MM.1S (cell line): ENCODE measurements at regions not wholly inside any gene's neighbourhood (a gene's known extent, or its start where the extent isn't known, plus 50 kb on each side); places are given as distances from the start of the nearest gene placed in this dataset.

Source experiments
- DNase-seq: peaks from one replicate; pipeline ENCODE4 v3.0.0-alpha.2; 2015
- H2AFZ ChIP-seq: fragments of 300-600 bp; sonication (generic); 2 replicates; pipeline ENCODE4 v1.6.0; 2016; ENCODE audit warnings: antibody characterized with exemption, low read length
- H3F3A ChIP-seq: fragments of 300-600 bp; sonication (generic); 2 replicates; pipeline ENCODE4 v1.6.1; 2016; ENCODE audit warnings: mild to moderate bottlenecking, antibody characterized with exemption, low read length, moderate library complexity, mixed read lengths; ENCODE audit not compliant: insufficient read depth
- H3K27ac ChIP-seq: fragments of 300-600 bp; sonication (generic); 2 replicates; pipeline ENCODE4 v1.5.1; 2016; ENCODE audit warnings: mild to moderate bottlenecking, low read length
- H3K27me3 ChIP-seq: fragments of 300-600 bp; sonication (generic); replicated peaks from 2 replicates; pipeline ENCODE4 v1.6.0; 2016; ENCODE audit warnings: low read length; ENCODE audit not compliant: insufficient read depth
- H3K36me3 ChIP-seq: fragments of 300-600 bp; sonication (generic); replicated peaks from 2 replicates; pipeline ENCODE4 v1.6.1; 2016; ENCODE audit warnings: mild to moderate bottlenecking, low read length, mixed read lengths; ENCODE audit not compliant: insufficient read depth
- H3K4me1 ChIP-seq: fragments of 300-600 bp; sonication (generic); 2 replicates; pipeline ENCODE4 v1.6.1; 2016; ENCODE audit warnings: low read length, mixed read lengths
- H3K4me2 ChIP-seq: fragments of 300-600 bp; sonication (generic); 2 replicates; pipeline ENCODE4 v1.6.0; 2016; ENCODE audit warnings: low read depth, low read length
- H3K4me3 ChIP-seq: fragments of 300-600 bp; sonication (generic); 2 replicates; pipeline ENCODE4 v1.5.1; 2016; ENCODE audit warnings: low read length, mixed read lengths
- H3K79me2 ChIP-seq: fragments of 300-600 bp; sonication (generic); 2 replicates; pipeline ENCODE4 v1.6.1; 2016; ENCODE audit warnings: mixed run types, low read length, mixed read lengths
- H3K9ac ChIP-seq: fragments of 300-600 bp; sonication (generic); 2 replicates; pipeline ENCODE4 v1.6.1; 2016; ENCODE audit warnings: low read length, mixed read lengths
- H3K9me2 ChIP-seq: fragments of 300-600 bp; sonication (generic); replicated peaks from 2 replicates; pipeline ENCODE4 v1.6.1; 2016; ENCODE audit warnings: mild to moderate bottlenecking, low read length, mixed read lengths; ENCODE audit not compliant: insufficient read depth
- H3K9me3 ChIP-seq: fragments of 300-600 bp; sonication (generic); replicated peaks from 2 replicates; pipeline ENCODE4 v1.6.1; 2016; ENCODE audit warnings: mild to moderate bottlenecking, low read length, mixed read lengths; ENCODE audit not compliant: insufficient read depth
- H4K20me1 ChIP-seq: fragments of 300-600 bp; sonication (generic); 2 replicates; pipeline ENCODE4 v1.6.1; 2016; ENCODE audit warnings: mild to moderate bottlenecking, low read length, moderate library complexity, mixed read lengths; ENCODE audit not compliant: insufficient read depth
- EZH2 ChIP-seq: fragments of 300-600 bp; sonication (generic); optimal IDR thresholded peaks from 2 replicates; pipeline ENCODE3; 2017; ENCODE audit warnings: low read depth, mild to moderate bottlenecking, antibody characterized with exemption, low read length, mixed read lengths
- EZH2phosphoT487 ChIP-seq: fragments of 300-600 bp; sonication (generic); IDR thresholded peaks from 2 replicates; pipeline ENCODE4 v1.6.1; 2018; ENCODE audit warnings: antibody characterized with exemption, low read length
- TF ChIP-seq, protein P1 (sequence below): fragments of 300-600 bp; sonication (generic); IDR thresholded peaks from 2 replicates; pipeline ENCODE4 v1.5.1; 2016; ENCODE audit warnings: antibody characterized with exemption, low read length, mixed read lengths

DNA sequence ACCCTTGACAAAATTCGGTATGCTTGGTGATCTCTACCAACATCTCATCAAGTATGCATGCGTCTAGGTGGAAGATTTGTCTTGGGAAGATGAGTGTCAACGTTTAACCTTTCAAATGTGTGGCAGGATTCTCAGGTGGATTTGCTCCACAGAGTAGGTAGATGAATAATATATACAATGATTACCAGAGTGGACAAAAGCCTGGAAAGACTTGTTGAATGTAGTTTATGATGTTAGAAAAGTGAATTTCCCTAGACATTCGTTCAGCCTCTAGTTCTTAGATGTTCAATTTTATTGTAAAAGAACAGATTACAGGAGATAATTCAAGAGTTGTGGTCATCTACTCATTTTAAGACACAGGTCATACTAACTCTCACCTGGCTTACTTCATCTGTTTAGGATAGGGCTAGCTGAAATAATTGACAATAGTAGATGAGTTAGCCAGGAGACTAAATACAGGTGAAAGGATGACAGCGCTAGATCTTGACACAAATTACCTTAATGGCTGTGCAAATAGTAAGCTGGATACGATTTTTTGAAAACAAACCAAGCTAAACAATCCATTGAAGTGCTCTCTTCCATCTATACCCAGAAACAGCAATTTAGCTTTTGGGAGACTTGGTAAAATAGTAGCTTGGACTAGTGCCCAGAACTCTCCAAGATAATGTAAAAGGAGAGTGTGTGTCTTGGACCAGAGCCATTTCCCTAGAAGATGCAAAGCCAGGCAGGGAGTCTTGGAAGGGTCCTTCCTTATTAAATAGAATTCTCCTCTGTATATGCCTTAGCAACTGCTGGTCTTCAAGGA lies 168.0 kb downstream of the DACT1 start:
- no peak for DNase-seq
- TF ChIP-seq EZH2 (no peak), EZH2phosphoT487 (no peak)
- TF ChIP-seq, protein P1, sequence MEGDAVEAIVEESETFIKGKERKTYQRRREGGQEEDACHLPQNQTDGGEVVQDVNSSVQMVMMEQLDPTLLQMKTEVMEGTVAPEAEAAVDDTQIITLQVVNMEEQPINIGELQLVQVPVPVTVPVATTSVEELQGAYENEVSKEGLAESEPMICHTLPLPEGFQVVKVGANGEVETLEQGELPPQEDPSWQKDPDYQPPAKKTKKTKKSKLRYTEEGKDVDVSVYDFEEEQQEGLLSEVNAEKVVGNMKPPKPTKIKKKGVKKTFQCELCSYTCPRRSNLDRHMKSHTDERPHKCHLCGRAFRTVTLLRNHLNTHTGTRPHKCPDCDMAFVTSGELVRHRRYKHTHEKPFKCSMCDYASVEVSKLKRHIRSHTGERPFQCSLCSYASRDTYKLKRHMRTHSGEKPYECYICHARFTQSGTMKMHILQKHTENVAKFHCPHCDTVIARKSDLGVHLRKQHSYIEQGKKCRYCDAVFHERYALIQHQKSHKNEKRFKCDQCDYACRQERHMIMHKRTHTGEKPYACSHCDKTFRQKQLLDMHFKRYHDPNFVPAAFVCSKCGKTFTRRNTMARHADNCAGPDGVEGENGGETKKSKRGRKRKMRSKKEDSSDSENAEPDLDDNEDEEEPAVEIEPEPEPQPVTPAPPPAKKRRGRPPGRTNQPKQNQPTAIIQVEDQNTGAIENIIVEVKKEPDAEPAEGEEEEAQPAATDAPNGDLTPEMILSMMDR: no peak
- H3K9me2 ChIP-seq: no peaks in the 10 kb centered on the region
- H3K79me2 ChIP-seq: no peaks in the 10 kb centered on the region
- H2AFZ ChIP-seq: no peak overlapping the region
- H3K4me3 ChIP-seq: no peak overlapping the region
- H3K27me3 ChIP-seq: no peaks in the 10 kb centered on the region
- no peaks in the 10 kb centered on the region for H4K20me1 ChIP-seq
- no peaks in the 10 kb centered on the region for H3K36me3 ChIP-seq
- H3K27ac ChIP-seq: no peak overlapping the region
- H3K4me1 ChIP-seq: no peaks in the 10 kb centered on the region
- H3K9ac ChIP-seq: no peak overlapping the region
- no peaks in the 10 kb centered on the region for H3F3A ChIP-seq
- H3K4me2 ChIP-seq: no peak overlapping the region
- H3K9me3 ChIP-seq: no peaks in the 10 kb centered on the region

DNA sequence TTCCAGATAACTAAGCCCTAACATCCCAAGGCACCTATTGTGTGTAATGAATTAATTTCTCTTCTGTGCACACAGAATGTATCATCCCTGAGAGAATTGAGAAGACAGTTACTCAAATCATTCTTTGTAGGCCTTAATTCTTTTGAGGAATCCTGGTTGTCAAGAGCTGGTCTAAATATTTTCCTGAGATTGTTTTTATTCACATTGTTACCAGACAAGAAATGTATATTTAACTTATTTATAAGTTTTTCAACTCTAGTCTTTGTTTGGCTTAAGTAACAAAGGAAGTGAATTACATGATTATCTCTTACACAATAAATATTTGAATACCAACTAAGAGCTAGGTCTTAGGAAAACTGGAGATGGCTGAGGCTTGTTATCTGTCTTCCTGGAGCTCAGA lies 169.4 kb downstream of the DACT1 start:
- Histone ChIP-seq H3K79me2 (no peaks in the 10 kb centered on the region), H3K9me3 (no peaks in the 10 kb centered on the region), H3K27ac (no peak overlapping the region), H3F3A (no peaks in the 10 kb centered on the region), H3K9me2 (no peaks in the 10 kb centered on the region), H3K4me2 (no peak overlapping the region), H3K36me3 (no peaks in the 10 kb centered on the region), H3K4me1 (no peaks in the 10 kb centered on the region), H4K20me1 (no peaks in the 10 kb centered on the region), H3K4me3 (no peak overlapping the region), H3K27me3 (no peaks in the 10 kb centered on the region), H3K9ac (no peak overlapping the region), H2AFZ (no peak overlapping the region)
- DNase-seq: no peak
- TF ChIP-seq EZH2phosphoT487 (no peak), EZH2 (no peak)
- TF ChIP-seq, protein P1: no peak

DNA sequence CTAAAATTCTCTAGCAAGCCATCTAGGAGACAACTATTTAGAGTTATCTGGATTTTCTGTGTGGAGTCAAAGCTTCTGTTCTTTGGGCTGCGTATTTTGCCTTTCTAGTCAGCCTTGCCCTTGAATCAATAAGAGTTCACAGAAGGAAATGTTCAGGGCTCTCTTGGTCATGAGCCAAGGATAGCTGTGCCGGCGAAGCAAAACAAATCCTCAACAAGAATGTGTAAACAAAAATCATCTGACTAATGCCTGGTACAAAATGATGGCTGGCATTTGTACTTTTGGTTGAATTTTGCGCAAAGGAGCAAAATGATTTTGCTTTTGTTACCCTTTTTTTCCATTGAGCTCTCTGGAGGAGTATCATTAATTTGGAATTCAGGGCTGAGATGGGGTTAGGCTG lies 171.1 kb downstream of the DACT1 start:
- Histone ChIP-seq H3K4me2 (no peak overlapping the region), H3K9me2 (no peaks in the 10 kb centered on the region), H3K9ac (no peak overlapping the region), H4K20me1 (no peaks in the 10 kb centered on the region), H3F3A (no peaks in the 10 kb centered on the region), H3K4me1 (no peaks in the 10 kb centered on the region), H3K27ac (no peak overlapping the region), H2AFZ (no peak overlapping the region), H3K79me2 (no peaks in the 10 kb centered on the region), H3K36me3 (no peaks in the 10 kb centered on the region), H3K27me3 (no peaks in the 10 kb centered on the region), H3K9me3 (no peaks in the 10 kb centered on the region), H3K4me3 (no peak overlapping the region)
- no peak for DNase-seq
- no peak for TF ChIP-seq EZH2phosphoT487
- TF ChIP-seq, protein P1: no peak
- no peak for TF ChIP-seq EZH2
